ENCODE measurements at regions not wholly inside any gene's neighbourhood (a gene's known extent, or its start where the extent isn't known, plus 50 kb on each side); places are given as distances from the start of the nearest gene placed in this dataset.

DNA sequence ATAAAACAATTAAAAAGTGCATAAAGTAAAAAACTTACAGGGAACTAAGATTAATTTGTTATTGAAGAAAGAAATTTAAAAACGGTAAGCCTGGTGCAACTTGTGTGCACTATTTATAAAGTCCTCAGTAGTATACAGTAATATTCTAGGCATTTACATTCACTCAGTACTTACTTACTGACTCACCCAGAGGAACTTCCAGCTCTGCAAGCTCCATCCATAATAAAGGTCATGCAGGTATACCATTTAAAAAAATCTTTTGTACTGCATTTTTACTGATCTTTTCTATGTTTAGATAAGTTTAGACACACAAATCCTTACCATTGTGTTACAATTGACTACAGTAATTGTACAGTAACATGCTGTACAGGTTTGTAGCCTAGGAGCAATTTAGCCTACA lies 51.5 kb upstream of the NXPH2 start:
- no peak for DNase-seq (ENCODE audit: low read depth)

DNA sequence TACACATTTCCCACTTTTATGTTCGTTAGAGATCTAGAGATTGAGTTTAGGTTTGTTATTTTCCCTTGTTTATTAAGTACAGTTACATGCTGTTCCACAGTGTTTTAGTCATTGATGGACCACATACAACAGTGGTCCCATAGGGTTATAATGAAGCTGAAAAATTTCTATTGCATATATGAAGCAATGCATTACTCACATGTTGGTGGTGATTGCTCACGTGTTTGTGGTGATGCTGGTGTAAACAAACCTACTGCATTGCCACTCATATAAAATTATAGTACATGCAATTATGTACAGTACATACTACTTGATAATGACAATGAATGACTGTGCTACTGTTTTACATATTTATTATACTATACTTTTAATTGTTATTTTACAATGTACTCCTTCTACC lies 51.0 kb upstream of the NXPH2 start:
- DNase-seq (ENCODE audit: low read depth), result no peak

DNA sequence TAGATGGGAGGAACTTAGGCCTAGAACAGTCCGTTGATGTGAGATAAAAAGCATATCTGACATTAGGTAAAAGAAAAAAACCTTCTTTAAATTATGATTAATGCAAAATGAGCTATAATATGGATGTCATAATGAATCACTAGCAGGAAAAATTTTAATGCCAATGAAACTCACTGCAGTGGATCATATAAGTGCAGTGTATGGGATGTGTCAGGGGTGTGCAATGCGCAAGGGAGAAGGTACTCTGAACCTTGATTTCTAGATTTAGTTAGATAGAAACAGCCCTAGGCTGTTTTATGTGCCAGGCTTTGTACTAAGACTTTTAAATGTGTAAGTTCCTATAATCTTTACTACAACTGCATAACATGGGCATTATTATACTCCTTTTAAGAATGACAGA lies 50.4 kb upstream of the NXPH2 start:
- DNase-seq (ENCODE audit: low read depth), result no peak
